ENCODE measurements at regions not wholly inside any gene's neighbourhood (a gene's known extent, or its start where the extent isn't known, plus 50 kb on each side); places are given as distances from the start of the nearest gene placed in this dataset.

DNA sequence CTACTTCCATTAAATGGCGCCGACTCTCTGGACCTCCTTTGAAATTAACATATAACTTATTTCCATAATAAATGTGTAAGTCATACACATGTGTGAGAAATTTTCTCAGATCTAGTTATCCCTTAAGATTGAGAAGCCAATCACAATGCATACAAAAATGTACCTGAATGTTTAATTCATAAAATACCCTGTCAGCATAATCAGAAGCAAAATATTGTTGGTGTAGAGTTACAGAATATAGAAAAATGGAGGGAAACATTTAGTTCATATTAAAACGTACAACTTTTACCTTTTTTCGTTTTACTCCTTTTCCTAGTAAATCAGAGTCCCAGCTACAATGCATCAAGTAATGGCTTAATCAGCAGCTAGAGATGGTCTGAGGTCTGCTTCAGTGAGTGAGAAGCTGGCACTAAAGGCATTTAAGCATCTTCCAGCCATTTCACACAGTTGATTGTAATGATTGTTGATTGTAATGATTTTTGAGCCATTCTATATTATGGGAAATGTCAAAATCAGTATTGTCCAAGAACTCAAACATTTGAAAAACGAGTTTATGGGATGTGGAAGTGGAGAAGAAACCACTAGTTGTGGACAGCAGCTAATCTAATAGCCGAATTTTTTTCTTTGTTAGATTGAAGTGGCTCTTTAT, 81.8 kb downstream of the ANXA1 start:
- H3K36me3 Mint-ChIP-seq, result no peaks in the 10 kb centered on the region
- H3K4me3 Mint-ChIP-seq, result no peak overlapping the region
- no peak overlapping the region for H3K27ac Mint-ChIP-seq
- no peaks in the 10 kb centered on the region for H3K9me3 Mint-ChIP-seq
- H3K27me3 Mint-ChIP-seq (ENCODE audit: low read depth), result peaks cover 3% of the 10 kb centered on the region
- TF ChIP-seq, protein P1, sequence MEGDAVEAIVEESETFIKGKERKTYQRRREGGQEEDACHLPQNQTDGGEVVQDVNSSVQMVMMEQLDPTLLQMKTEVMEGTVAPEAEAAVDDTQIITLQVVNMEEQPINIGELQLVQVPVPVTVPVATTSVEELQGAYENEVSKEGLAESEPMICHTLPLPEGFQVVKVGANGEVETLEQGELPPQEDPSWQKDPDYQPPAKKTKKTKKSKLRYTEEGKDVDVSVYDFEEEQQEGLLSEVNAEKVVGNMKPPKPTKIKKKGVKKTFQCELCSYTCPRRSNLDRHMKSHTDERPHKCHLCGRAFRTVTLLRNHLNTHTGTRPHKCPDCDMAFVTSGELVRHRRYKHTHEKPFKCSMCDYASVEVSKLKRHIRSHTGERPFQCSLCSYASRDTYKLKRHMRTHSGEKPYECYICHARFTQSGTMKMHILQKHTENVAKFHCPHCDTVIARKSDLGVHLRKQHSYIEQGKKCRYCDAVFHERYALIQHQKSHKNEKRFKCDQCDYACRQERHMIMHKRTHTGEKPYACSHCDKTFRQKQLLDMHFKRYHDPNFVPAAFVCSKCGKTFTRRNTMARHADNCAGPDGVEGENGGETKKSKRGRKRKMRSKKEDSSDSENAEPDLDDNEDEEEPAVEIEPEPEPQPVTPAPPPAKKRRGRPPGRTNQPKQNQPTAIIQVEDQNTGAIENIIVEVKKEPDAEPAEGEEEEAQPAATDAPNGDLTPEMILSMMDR (IDR thresholded peaks at IDR 0.05; ENCODE audit: unreplicated experiment), result no peak
- no peak for DNase-seq (ENCODE audit: low spot score in 2 of 2, unreplicated experiment in 2 of 2)
- no peaks in the 10 kb centered on the region for H3K4me1 Mint-ChIP-seq

DNA sequence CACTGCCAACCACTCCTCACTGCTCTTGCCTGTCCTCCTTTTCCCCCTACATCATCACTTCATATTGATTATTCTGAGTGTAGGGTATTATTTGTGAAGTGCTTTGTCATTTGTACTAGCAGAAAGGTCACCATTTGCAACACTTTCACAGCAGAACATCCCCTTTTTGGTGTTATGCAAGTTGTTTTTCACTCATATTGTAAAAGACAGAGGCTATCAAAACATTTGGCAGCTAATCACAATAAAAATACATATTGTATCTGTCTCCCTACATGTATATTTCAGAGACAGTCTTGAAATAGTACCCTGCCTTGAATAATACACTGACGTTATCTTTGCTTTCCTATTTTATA, 82.3 kb downstream of the ANXA1 start:
- H3K9me3 Mint-ChIP-seq, result peaks cover under 1% of the 10 kb centered on the region
- TF ChIP-seq, protein P1 (IDR thresholded peaks at IDR 0.05; ENCODE audit: unreplicated experiment), result no peak
- no peaks in the 10 kb centered on the region for H3K36me3 Mint-ChIP-seq
- no peaks in the 10 kb centered on the region for H3K4me1 Mint-ChIP-seq
- no peak overlapping the region for H3K27ac Mint-ChIP-seq
- peaks cover 3% of the 10 kb centered on the region for H3K27me3 Mint-ChIP-seq (ENCODE audit: low read depth)
- no peak for DNase-seq (ENCODE audit: low spot score in 2 of 2, unreplicated experiment in 2 of 2)
- H3K4me3 Mint-ChIP-seq, result no peak overlapping the region

DNA sequence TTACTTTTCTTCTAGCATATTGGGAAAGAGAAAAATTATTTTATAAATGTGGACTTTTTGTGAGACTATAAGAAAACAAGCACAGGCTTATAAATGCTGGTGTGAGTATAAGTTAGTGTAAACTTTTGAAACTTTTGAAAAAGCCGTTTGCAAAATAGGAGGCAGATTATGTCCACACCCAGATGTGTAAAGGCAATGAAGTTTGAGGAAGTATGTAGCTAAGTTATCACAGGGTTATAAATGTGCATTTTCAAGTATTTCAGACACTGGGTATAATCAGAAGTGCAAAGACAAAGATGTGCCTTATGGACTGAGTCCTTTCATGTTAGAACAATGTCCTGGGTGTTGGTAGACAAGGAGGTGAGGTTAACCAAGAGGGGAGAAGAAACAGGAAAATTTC, 85.5 kb downstream of the ANXA1 start:
- no peaks in the 10 kb centered on the region for H3K36me3 Mint-ChIP-seq
- no peak overlapping the region for H3K27ac Mint-ChIP-seq
- peaks cover 3% of the 10 kb centered on the region for H3K4me1 Mint-ChIP-seq
- peaks cover 8% of the 10 kb centered on the region for H3K9me3 Mint-ChIP-seq
- H3K27me3 Mint-ChIP-seq (ENCODE audit: low read depth), result no peaks in the 10 kb centered on the region
- TF ChIP-seq, protein P1 (IDR thresholded peaks at IDR 0.05; ENCODE audit: unreplicated experiment), result no peak
- DNase-seq (ENCODE audit: low spot score in 2 of 2, unreplicated experiment in 2 of 2), result no peak
- no peak overlapping the region for H3K4me3 Mint-ChIP-seq

DNA sequence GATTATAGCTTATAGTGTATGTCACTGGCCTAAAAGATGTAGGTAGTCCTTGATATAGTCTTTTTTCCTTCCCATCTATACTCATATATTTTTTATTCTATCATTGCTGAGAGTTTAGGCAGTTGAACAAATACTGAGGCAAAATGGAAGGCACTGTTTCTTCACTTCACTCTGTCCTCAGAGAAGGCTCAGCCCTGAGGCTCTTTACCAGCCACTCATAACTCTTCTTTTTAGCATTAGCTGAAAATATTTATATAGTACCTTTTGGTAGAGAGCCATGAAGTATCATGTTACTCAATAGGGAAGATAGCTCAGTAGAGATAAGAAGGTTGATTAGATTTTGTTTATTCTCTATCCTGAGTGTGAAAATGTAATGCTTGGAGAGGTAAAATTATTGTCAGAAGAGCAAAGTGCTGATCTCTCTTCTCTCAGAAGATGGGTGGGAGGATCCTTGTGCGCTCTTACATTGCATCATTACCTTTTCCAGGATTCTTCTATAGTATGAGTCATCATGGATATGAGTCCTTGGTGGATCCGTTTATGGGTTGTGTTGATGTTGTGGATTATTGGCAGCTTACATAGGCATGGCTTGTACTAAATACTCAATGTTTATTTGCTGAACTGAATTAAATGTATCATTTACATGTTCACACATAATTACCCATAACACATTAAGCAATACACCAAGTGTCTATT, 88.1 kb downstream of the ANXA1 start:
- H3K27me3 Mint-ChIP-seq (ENCODE audit: low read depth), result no peaks in the 10 kb centered on the region
- no peaks in the 10 kb centered on the region for H3K36me3 Mint-ChIP-seq
- TF ChIP-seq, protein P1 (IDR thresholded peaks at IDR 0.05; ENCODE audit: unreplicated experiment), result no peak
- H3K4me1 Mint-ChIP-seq, result peaks cover 10% of the 10 kb centered on the region
- H3K27ac Mint-ChIP-seq, result no peak overlapping the region
- no peak for DNase-seq (ENCODE audit: low spot score in 2 of 2, unreplicated experiment in 2 of 2)
- H3K9me3 Mint-ChIP-seq, result peaks cover 8% of the 10 kb centered on the region
- H3K4me3 Mint-ChIP-seq, result no peak overlapping the region

DNA sequence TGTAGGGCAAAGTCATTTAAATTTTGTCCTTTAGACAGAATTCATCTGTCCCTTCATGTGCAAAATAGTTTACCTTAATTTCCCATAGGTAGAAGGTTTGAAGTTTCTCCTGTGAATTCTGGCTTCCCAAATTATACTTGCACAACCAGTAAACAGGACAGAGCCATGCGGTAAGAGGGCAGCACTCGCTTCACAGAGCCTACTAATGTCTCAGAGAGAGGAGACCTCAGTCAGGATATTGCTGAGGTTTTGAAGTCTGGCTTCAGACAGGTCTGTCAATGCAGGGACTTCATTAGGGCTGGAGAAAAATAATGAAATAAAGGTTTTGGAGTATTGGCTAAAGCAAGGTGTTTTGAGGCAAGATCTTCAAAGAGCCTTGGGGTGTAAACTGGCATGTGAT, 91.4 kb downstream of the ANXA1 start:
- TF ChIP-seq, protein P1 (IDR thresholded peaks at IDR 0.05; ENCODE audit: unreplicated experiment), result no peak
- H3K27ac Mint-ChIP-seq, result no peak overlapping the region
- peaks cover 8% of the 10 kb centered on the region for H3K9me3 Mint-ChIP-seq
- no peaks in the 10 kb centered on the region for H3K36me3 Mint-ChIP-seq
- no peaks in the 10 kb centered on the region for H3K27me3 Mint-ChIP-seq (ENCODE audit: low read depth)
- H3K4me1 Mint-ChIP-seq, result peaks cover 10% of the 10 kb centered on the region
- H3K4me3 Mint-ChIP-seq, result no peak overlapping the region
- no peak for DNase-seq (ENCODE audit: low spot score in 2 of 2, unreplicated experiment in 2 of 2)
